Omental fat pad (tissue), 3 donors: ENCODE measurements at regions not wholly inside any gene's neighbourhood (a gene's known extent, or its start where the extent isn't known, plus 50 kb on each side); places are given as distances from the start of the nearest gene placed in this dataset.

Experiments used
- ATAC-seq: fragments of 150-250 bp; one replicate; pipeline ENCODE4 v1.9.1; 2016; ENCODE audit warnings: mild to moderate bottlenecking, moderate library complexity; ENCODE audit not compliant: low FRiP score
- DNase-seq: peaks from one replicate; pipeline ENCODE4 v3.0.0-alpha.2; 2019; ENCODE audit warnings: low spot score
- TF ChIP-seq, protein P1 (sequence below), 3 donors: fragments of 450-650 bp; IDR thresholded peaks; one replicate each; pipeline ENCODE4 v1.5.1; 2016 to 2017; ENCODE audit warnings: antibody characterized with exemption in 3 of 3, mild to moderate bottlenecking in 3 of 3, moderate library complexity in 2 of 3

DNA sequence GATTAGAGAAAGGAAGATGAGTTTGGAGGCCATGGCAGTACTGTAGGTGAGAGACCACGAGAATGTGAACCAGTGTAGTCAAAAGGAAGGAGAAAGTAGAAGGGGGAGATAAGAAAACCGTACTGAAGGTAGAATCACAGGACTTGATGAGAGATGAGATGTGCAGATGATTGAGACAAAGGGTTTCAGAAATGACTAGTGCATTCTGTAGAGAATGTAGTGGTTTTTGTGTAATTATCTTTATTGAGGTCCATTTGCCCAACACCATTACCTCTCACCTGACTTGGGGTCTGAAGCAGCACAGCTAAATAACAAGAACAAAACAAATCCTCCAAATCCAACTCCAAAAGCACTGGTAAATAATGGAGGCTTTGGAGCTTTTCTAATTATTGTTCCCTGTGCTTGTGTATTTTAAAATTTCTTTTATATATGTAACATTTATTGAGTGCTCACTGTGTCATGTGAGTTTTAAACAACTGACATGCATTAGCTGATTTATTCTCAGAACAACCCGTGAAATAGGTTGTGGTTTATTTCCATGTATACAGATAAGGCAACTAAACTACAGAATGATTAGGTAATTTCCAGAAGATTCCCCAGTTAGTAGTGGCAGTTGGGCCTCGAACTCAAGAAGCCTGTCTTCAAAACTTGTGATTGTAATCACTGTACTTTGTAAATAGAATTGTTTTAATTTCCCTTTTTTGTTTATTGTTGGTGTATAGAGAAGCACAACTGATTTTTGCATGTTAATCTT is 390.0 kb downstream of the AEBP2 start:
- ATAC-seq, result no peak
- TF ChIP-seq, protein P1, sequence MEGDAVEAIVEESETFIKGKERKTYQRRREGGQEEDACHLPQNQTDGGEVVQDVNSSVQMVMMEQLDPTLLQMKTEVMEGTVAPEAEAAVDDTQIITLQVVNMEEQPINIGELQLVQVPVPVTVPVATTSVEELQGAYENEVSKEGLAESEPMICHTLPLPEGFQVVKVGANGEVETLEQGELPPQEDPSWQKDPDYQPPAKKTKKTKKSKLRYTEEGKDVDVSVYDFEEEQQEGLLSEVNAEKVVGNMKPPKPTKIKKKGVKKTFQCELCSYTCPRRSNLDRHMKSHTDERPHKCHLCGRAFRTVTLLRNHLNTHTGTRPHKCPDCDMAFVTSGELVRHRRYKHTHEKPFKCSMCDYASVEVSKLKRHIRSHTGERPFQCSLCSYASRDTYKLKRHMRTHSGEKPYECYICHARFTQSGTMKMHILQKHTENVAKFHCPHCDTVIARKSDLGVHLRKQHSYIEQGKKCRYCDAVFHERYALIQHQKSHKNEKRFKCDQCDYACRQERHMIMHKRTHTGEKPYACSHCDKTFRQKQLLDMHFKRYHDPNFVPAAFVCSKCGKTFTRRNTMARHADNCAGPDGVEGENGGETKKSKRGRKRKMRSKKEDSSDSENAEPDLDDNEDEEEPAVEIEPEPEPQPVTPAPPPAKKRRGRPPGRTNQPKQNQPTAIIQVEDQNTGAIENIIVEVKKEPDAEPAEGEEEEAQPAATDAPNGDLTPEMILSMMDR (IDR thresholded peaks at IDR 0.05), result no peak
- no peak for DNase-seq

DNA sequence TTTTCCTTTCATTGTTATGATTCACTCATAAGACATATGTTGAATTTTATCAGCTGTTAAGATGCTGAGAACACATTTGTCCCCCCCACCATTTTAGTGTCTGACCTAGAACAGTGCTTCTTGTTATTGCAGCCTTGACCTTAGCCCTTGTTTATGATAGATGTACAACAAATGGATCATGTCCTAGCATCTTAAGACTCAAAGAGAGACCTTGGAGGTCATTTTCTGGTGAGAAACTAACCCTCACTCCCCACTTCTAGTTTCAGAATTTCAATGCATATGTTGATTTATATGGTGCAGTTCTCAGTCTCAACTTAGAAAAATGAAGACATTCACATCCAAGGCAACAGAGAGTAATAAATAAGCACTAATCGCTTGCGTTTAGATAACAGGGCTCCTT is 391.2 kb downstream of the AEBP2 start:
- TF ChIP-seq, protein P1 (IDR thresholded peaks at IDR 0.05), result no peak
- ATAC-seq, result no peak
- no peak for DNase-seq

DNA sequence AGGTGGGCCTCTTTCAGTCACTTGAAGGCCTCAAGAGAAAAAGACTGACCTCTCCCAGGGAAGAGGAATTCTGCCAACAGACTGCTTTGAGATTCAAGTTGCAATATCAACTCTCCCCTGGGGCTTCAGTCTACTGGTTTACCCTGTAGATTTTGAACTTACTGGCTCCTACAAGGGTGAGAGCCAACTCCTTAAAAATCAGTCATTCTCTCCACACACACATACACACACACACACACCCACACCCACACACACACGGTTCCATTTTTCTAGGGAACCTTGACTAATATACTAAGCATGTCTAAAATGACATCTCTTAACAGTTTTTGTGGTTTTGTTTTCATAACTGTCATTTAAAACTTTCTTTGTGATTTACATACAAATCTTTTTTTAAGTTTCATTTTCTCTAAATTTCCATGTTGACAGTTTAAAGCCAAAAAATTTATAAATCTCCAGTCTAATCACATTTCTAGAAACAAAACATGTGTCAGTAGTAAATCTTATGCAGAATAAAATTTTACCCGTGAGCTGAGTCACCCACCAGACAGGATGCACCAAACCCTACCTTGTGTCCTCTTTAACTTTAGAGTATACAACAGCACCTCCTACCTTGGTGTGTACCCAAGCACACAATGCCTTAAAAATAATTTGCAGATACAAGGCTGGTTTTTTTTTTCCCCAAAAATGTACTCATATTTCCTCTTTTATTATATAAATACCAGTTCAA is 394.6 kb downstream of the AEBP2 start:
- DNase-seq (no peak), ATAC-seq (no peak)
- TF ChIP-seq, protein P1 (IDR thresholded peaks at IDR 0.05), result no peak

DNA sequence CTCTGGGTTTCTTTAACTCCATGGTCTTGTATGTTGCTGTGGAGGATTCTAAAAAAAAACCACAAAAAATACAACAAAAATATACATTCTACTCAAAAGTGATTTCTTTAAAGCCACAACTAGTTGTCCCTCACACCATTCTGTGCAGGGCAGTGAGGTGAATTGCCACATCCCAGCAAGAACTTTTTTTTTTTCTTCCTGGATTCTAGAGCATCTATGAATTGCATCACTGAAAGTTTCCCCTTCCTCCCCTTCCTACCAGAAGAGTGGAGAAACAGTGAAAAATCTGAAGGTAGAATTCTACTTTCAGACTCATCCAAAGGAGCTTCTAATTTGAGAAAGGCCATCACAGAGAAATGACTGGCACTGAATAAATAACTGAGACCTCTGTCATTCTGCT is 395.3 kb downstream of the AEBP2 start:
- ATAC-seq, result no peak
- no peak for DNase-seq
- TF ChIP-seq, protein P1 (IDR thresholded peaks at IDR 0.05), result no peak

DNA sequence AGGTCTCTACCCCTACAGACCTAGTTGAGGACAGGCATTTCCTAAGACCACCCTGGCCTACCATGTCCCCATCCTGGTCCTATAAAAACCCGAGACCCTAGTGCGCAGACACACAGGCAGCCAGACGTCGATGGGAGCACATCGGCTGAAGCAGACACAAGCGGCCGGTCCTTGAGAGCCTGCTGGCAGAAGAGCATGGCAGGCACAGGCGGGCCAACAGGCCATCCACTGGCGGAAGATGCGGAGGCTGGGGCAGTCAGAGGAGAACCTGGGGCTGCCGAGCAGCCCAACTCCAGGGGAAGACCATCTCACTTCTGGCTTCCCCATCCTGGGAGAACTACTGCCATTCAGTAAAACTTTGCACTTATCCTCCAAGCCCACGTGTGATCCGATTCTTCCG is 396.8 kb downstream of the AEBP2 start:
- TF ChIP-seq, protein P1 (IDR thresholded peaks at IDR 0.05), result no peak
- no peak for DNase-seq
- no peak for ATAC-seq

DNA sequence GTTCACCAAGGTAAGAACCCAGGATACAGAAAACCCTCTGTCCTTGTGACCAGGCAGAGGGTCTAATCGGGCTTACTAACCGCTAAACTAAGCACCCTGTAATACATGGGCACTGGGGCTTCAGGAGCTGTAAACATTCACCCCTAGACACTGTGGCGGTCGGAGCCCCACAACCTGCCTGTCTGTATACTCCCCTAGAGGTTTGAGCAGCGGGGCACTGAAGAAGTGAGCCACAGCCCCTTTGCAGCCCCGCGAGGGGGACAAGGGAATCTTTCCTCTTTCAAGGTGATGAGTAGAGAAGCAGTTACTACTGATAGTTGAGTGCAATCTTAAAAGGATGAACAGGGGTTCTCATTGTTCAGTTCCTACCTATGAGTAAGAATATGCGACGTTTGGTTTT is 397.2 kb downstream of the AEBP2 start:
- DNase-seq (no peak), ATAC-seq (no peak)
- TF ChIP-seq, protein P1 (IDR thresholded peaks at IDR 0.05), result no peak

DNA sequence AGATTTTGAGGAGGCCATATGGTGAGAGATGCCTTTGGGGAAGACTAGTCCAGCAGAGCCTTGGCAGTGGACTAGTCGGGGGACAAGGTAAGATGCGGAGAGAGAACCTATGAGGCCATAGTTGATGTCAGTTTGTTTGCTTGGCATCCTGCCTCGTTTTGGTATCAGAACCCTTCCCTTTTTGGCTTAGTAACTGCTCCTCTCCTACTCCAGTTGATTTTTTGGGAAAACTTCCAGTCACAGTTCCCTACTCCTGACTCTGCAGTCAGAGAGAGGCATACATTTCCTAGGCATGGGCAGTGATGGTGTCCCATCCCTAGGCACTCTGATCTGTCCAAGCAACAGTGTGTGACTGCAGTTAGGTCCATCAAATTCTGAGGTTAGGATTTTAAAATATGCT is 398.3 kb downstream of the AEBP2 start:
- ATAC-seq (no peak), DNase-seq (no peak)
- TF ChIP-seq, protein P1 (IDR thresholded peaks at IDR 0.05), result no peak
